Activated CD8-positive, alpha-beta memory T cell treated with anti-CD3 and anti-CD28 coated beads, Interleukin-2, amount 50 U/mL, for 24 hours (primary cell): ENCODE measurements at regions not wholly inside any gene's neighbourhood (a gene's known extent, or its start where the extent isn't known, plus 50 kb on each side); places are given as distances from the start of the nearest gene placed in this dataset.
"Not testable (repeated sequence)": the region's sequence is repeated elsewhere in the genome, so short reads cannot be mapped to it uniquely, and the experiment has no call there.

Source experiments
- DNase-seq: peaks from one replicate; pipeline ENCODE4 v3.0.0-alpha.2; 2020; ENCODE audit errors: extremely low read depth

DNA sequence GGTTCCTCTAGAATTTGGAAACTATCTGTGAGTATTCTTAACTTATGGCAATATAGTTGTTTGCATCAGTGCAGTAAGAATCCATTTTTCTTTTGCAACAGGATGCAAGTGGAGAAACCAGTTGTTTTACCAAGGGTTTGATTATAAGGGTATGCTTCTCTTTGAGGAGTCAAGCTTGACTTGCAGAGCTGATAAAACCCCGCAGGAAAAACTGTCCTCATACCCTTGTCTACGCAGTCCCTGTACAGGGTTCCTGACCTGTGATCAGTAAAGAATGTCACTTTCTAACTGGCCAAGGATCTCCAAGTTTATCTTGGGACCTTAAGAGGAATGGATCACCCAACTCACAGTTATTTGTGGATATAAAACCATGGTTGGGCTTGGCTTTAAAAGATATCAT, 161.1 kb upstream of the OLIG3 start:
- DNase-seq: no peak

DNA sequence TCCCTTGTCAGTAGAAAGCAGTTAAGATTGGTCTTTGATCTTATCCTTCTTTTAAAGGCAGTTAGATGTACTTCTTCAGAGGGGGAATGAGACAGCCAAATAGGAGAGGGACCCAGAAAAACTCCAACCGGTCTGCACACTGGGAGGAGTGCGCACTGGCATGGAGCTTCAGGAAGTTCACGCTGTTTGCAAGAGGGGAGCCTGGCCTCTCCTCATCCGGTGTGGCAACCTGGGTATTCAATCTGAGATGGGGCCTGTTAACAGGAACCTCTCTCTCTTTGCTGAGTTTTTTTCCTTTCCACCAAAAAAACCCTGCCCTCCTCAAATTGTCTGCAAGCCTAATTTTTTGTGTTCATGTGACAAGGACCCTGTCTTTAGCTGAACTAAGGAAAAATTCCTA, 162.5 kb upstream of the OLIG3 start:
- DNase-seq: no peak

DNA sequence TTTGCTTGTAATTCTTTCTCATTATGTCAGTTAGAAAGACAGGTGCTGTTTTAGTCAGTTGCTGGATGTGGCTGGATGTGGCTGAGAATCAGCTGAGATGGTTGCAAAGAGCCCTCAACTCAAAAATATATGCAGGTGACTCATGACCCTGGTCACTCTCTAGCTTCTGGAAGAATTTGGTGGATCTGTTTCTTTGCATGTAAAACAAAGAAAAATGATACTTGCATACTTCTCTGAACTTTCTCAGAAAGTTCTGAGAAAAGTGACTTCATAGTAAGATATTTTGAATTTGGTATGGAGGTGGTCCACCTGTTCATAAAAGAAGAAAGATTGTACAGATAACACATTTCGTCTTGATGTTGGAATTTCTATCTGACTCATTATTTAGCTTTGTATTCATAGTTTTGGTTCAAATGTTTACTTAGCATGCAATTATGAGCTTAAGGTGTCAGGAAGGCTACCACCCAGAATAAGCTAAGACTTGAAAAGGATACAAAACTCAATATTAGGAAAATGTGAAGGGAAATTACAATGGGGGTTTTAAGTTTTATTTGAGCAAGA, 163.2 kb upstream of the OLIG3 start:
- no peak for DNase-seq

DNA sequence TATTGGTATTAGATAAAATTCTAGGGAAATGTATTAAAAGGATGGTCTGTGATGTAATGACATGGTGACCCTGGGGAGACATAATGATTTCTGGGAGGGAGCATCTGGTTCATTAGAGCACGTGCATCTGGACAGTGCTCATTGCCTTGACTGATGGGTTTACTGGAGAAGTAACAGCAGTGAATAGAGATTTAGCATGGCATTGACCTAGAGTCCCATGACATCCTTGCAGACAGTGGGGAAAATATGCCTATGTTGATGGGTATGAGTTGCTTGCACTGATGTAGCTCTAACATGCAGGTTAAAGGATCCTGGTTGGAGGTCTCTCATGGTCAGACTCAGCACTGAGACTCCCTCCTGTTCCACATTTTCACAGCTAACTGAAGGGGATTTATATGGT, 164.1 kb upstream of the OLIG3 start:
- DNase-seq: no peak

DNA sequence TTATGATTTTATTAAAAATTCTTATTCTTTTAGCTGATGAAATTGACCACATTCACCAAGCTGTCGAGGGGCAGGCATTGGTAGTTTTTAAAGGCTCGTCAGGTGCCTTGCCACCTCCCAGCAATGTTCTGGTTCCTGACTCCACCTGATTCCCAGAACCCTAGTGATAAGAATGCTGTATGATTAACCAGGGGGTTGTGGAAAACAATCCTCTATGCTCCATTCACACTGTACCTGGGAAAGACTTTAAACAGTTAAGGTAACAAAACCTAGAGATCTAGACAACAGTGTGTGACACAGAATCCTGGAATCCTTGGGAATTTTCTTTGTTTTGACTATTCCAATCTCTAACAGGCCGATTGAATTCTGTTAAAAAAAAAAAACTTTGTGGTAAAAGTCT, 165.7 kb upstream of the OLIG3 start:
- DNase-seq: no peak

DNA sequence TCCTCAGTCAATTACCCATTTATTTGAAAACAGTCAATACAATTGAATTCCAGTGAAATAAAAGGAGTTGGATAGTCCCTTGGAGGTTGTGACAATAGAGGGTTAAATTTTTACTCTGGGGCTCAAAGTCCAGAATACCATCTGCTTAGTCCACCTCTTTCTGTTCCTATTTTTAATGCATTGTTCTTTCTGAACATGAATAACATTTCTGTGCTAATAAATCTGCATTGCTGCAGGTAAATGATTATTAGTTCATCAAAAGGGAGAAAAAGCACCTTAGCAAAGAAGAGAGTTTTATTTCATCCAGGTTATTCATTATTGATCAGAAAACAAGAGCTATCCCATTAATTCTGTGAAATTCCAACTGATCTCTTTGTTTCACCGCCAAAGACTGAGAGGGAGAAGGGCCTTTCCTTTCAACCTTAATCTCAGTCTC, 166.1 kb upstream of the OLIG3 start:
- DNase-seq: no peak

DNA sequence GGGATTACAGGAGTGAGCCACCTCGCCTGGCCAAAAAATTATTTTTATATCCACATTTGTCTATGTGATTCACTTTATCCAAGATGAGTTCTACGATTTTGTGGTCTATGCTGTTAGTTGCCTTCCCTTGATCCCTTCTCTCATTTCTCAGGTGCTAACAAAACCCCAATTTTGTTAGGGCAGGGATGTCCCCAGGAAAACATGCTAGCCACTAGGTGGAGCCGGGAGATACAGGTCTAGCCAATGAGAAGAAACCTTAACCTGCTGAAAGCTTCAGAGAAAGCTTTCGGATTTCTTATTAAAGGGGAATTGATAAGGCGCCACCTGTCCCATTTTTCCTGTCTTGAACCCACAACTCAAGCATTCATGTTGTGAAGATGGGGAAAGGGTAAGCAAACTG, 167.4 kb upstream of the OLIG3 start:
- peak; percentile 31 for DNase-seq

DNA sequence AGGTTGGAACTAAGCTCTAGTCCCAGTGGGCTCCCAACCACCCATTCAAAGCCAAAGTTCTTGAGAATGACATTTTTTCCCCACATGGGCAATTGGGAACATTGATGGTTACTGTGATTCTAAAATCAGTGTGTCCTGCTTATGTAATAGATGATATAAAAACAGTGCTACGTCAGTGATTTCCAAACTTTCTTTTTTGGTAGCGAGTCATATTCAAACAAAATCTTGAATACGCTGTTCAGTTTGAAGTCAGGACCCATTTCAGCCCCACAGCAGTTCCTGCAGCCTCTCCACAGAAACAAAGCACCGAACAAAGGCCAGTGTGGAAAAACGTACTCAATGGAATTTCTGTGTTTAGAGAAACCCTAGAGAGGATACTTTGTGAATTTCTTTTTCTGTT, 170.0 kb upstream of the OLIG3 start:
- no peak for DNase-seq

DNA sequence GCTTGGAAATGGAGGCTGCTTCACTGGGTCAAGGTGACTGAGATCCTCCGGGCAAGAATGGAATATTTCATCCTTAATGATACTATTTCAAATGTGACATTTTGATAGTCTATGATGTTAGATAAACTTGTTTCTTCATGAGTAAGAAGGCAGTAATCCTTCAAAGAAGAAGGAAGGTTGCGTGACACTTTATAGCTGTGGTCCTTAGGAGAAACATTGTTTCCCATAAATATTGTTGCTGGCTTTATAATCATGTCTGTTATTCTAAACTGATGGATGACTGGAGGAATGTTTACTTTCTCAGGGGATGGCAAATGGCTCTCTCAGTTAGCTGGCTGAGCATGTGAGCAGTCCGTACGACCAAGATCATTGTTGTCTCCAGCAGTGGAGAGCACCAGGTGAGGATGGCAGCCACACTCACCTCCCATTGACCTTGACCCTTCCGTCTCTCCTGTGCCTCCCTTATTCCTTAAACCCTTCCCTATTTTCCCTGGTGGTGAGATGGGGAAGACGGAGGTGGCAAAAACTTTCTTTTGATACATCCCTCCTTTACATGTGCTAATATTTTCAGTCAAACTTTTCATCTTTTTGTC, 171.2 kb upstream of the OLIG3 start:
- no peak for DNase-seq

DNA sequence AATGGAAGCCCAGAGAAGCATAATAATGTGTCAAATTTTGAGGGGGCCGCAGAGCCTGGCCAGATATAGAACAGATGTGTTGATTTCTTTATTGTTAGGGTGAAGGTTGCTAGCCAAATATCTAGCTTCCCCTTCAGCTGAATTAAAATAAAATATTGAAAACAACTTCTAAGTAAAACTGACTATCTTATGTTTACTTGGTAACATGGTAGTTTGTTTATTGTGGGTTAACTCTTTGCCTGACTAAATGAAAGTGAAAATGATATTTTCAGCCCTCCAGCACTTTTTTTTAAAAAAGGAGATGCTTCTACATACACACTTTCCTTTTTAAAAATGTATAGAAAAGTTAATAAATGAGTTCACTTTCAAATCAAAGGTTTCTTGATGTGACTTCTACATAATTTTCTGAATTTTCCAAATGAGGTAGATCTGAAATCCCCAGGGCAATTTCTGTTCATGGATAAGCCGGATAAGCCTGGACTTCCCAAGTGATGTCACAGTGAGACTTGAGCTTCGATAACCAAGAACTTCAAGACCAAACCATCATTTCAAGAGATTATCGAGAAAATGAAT, 172.1 kb upstream of the OLIG3 start:
- no peak for DNase-seq

DNA sequence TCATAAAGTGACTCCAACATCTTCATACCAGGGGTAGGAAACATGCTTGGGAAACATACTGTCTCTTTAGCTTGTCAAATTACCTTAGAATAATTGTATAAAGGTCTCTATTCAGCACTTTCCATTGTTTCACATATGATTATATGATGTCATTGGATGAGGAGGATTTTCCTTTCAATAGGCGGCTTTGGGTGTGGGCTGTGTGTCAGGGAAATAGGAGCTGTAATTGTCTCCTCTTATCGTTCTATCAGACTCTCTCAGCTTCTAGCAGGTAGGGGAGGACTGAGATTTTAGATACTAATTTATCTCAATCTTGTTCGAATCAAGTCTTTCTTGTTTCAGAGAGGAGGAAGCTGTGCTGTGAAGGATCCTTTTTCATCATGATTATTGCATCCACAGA, 179.4 kb upstream of the OLIG3 start:
- no peak for DNase-seq

DNA sequence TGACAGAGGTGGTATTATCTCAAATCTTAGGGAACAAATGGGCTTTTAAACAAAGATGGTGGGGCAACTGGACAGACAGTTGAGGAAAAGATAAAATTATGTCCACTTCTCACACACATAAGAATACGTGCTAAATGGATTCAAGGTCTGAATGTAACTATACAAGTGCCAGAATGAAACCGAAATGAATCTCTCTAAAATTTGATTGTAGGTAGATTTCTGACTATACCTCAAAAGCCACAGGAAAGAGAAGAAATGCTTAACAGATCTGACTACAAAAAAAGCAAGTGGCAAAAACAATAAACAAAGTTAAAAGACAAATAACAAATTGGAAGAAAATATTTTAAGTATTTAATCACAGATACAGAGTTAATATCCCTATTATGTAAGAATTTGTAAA, 182.7 kb upstream of the OLIG3 start:
- DNase-seq: no peak

DNA sequence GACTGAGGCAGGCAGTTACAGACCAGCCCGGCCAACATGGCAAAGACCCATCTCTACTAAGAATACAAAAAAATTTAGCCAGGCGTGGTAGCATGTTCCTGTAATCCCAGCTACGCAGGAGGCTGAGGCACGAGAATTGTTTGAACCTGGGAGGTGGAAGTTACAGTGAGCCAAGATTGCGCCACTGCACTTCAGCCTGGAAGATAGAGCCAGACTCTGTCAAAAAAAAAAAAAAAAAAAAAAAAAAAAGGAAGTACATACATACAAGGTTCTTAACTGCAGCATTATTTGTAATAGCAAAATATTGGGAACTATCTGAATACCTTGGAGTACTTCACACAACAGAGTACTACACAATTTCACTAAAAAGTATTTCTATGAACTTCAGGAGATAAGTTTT, 183.5 kb upstream of the OLIG3 start:
- no peak for DNase-seq

DNA sequence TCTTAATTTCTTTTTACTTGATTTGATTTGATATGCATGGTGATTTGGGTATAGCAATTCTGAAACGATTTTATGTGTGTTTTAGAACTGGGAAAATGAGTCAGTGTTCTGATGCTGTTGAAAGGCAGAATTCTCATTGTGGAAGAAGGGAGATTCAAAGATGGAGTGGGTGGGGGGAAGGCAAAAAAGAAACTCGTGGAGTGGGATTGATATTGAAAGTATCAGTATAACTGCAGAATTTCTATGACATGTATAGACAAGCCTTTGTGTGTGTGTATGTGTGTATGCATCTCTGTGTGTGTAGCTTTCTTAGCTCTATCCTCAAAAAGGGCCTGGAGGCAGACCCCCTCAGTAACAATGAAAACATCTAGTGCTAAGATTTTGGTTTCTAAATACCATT, 184.3 kb upstream of the OLIG3 start:
- no peak for DNase-seq

DNA sequence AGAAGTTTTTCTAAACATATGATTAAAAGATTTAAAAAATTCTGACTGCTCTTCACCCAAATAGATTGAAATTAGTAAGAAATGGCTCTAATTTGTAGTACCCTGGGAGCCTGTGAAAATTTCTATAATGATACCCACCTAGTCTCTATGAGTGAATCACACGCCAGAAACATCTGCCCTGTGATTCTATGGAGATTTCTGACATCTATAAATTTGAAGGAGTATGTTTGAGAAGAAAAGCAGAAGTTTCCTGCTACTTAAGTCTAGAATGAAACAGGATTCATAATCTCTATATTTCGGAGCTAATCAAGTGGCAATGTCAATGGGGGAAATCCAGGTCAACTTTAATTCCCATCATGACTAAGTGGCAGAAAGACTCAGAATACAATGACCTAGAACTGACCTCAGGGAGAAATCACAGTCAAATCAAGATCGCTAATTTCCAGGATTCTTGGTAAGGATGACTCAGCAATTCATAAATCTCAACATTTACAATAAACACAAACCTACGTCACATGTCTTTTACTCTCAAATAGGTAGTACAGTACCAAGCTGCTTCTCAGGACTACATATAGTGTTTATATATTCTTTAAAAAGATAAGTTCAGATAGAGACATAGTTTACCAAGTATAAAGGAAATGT, 186.2 kb upstream of the TNFAIP3 start:
- DNase-seq: no peak

DNA sequence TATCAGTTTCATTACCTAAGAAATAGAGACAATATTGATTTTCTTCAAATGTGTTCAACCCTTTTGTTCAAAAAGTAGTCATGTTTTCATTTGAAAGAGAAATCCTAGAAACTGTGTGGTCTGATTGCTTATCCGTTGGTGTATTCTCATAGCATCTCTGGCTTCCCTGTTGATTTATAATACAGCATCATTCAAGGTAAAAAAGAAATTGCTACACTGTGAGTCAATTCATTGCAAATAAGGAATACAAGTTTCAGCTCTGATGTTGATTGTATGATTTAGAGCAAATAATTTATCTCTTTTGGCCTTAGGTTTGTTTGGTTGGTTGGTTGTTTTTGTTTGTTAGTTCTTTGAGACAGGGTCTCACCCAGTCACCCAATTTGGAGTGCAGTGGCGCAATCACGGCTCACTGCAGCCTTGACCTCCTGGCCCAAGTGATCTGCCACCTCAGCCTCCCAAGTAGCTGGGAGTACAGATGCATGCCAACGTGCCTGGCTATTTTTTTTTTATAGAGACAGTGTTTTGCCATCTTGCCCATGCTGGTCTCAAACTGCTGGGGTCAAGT, 185.5 kb upstream of the TNFAIP3 start:
- DNase-seq: no peak

DNA sequence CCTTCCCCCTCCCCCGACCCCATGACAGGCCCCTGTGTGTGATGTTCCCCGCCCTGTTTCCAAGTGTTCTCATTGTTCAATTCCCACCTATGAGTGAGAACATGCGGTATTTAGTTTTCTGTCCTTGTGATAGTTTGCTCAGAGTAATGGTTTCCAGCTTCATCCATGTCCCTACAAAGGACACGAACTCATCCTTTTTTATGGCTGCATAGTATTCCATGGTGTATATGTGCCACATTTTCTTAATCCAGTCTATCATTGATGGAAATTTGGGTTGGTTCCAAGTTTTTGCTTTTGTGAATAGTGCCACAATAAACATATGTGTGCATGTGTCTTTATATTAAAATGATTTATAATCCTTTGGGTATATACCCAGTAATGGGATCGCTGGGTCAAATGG, 184.4 kb upstream of the TNFAIP3 start:
- DNase-seq: not testable (repeated sequence)

DNA sequence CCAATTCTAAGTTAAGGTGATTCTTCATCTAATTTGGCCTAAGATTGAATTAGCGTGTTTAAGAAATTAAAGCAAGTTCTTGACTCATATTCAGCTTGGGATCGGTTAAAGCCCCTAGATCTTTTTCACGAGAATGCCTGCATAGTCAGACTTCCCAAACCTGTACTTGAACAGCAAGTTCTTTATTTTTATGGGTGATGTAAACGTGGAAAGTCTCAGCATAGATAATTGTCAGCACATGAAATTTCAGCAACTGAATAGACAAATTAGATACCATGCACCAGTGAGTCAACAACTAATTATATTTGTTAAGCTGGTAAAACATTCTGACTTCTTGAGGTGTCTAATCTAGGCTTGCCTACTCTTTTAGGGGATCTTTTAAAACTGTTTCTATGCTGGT, 183.1 kb upstream of the TNFAIP3 start:
- no peak for DNase-seq

DNA sequence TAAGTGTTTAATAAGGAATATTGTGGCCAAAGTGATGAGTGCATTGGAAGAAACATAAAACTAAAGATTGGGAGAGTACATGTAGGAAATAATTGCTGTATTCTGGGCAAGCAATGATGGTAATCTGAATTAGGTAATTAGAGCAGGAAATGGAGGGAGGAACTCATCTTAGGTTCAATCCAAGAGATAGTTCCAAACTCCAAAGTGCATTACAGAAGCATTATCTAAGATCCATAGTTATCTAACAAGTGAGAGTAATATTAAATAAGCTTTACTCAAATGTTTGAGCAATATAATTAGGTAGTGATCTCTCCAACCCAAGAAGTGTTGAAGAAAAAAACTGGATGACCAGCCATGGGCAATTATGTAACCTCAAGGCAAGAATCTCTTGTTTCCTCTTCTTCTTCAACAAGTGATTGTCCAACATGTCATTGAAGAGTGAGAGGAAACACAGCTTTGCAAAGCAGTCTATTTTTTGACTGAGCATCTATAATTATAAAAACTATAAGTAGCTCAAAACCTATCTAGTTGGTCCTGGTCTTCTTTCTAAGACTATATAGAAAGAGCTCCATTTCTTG, 181.2 kb upstream of the TNFAIP3 start:
- no peak for DNase-seq

DNA sequence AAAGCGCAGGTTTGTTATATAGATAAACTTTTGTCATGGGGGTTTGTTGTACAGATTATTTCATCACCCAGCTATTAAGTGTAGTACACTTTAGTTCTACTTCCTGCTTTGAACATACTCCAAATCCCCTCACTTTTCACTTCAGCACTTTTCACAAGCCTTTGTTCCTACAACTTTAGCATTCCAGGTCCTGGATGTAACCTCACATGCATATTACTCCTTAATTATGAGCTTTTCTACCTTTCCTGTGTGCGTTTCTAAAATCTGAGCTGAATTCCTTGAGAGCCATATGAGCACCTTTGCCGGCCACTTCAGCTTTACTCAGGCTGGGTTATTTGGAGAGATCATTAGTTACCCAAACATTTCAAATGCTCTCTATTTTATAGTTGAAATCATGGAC, 179.2 kb upstream of the TNFAIP3 start:
- DNase-seq: no peak

DNA sequence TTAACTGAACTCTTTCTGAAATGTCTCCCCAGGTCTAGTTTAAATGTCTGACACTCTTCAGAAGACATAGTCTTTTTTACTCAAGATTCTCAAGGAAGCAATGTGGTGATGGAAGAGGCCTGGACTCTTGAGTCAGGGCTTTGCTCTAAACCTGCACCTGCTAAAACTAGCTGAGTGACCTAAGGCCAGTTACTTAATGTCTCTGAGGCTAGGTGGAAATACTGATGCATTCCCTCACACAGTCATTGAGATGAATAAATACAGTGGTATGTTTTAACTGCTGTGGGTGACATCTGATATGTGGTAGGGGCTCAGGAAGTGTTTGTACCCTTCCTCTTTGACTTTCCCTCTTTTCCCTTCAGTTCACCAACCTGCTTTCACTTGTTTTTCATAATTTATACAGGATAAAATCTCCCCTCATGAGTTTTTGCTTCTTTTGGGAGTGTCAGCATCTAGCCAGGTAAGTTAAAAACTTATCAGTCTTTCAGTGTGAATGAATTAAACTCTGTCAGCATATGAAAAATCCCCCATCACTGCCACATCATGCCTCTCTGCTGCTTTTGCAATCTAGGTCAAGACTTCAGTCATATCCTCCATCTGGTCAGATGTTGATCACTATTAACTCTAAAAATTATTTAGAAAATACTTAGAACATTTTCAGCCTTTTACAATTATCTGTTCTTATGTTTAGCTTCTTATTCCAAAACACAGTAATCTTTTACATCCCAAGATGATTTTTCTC, 178.7 kb upstream of the TNFAIP3 start:
- DNase-seq: no peak

DNA sequence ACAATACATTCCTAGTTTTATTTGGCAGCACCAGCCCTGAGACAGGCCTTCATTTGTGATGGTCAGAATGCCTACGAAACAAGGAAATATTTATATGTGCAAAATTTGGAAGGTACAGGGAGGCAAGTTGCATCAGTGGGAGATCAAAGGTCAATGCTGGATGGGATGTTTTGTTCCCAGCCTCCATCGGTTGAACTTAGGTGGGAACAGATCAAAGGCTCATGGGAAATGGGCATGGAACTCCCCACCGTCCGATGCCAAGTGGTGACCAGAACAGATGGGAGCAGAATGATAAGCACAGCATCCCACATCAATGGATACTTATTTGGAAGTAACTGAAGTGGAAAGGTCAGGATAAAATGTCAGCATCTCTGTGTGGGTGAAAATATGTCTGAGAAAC, 177.7 kb upstream of the TNFAIP3 start:
- no peak for DNase-seq
